Renal cortical epithelial cell (primary cell): ENCODE measurements at regions not wholly inside any gene's neighbourhood (a gene's known extent, or its start where the extent isn't known, plus 50 kb on each side); places are given as distances from the start of the nearest gene placed in this dataset.
"Not testable (repeated sequence)": the region's sequence is repeated elsewhere in the genome, so short reads cannot be mapped to it uniquely, and the experiment has no call there.

Experiments used
- DNase-seq: peaks from one replicate; pipeline ENCODE4 v3.0.0-alpha.2; 2011; ENCODE audit warnings: low read depth

GRCh38 chr2:240254337-240255164, 114.1 kb upstream of the OTOS start:
- no peak for DNase-seq

DNA sequence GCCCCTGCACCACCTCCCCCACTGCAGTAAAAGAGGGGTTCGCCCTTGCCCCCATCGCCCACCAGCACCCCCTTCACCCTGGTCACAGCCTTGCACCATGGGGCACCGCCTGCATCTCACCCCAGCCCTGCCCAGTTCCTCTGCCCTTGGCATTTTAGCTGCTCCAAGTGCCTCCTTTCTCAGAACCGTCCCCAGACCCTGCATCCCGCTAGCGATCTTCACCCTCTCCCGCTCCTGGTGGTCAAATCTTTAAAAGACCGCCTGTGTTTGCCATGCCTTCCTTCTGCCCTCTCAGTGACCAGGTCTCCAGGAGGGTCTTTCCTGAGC, 114.7 kb upstream of the OTOS start:
- no peak for DNase-seq

DNA sequence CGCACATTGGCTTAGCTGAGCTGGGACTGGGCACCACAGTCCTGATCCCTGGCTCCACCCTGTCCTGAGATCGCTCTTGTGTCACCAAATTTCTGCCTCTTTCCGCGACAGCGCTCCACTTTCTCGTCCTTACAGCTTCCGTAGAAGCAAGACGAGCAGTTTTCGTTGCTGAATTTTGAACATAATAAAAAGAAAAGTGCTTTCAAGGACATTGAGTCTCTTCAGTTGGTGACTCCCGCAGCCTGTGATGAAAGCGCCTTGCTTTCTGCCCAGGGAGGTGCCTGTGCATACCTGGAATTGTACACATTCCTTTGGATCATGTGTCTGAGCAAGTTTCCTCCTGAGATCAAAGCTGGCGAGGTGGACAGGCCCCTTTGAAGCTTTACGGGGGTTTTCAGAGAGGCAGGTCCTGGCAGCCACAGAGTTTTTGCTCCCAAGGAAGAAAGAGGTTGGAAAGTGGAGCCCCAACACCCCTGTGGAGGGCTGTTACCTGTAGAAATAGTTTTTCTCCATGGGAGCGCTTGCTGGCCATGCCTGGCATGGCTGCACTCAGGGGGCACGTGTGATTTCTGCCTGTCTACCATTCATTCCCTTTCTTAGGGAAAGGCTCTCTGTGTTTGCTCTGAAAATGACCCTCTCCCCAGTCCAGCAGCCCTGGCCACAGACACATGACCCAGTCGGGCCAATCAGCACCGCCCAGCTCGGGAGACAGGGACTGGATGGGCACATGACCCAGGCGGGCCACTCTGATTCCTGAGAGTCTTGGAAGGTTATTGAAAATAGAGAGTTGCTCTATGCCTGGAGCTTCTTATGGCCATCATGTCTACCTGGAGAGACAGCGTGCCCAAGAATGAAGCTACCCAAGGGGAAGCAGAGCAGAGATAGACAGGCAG, 115.6 kb upstream of the OTOS start:
- DNase-seq = peak; percentile 88

- DNase-seq = no peak
Observed at GRCh38 chr2:240256704-240257637, 116.5 kb upstream of the OTOS start.

GRCh38 chr2:240257940-240258580, 117.6 kb upstream of the OTOS start:
- DNase-seq = no peak

GRCh38 chr2:240258685-240259084, 118.2 kb upstream of the OTOS start:
- no peak for DNase-seq

DNA sequence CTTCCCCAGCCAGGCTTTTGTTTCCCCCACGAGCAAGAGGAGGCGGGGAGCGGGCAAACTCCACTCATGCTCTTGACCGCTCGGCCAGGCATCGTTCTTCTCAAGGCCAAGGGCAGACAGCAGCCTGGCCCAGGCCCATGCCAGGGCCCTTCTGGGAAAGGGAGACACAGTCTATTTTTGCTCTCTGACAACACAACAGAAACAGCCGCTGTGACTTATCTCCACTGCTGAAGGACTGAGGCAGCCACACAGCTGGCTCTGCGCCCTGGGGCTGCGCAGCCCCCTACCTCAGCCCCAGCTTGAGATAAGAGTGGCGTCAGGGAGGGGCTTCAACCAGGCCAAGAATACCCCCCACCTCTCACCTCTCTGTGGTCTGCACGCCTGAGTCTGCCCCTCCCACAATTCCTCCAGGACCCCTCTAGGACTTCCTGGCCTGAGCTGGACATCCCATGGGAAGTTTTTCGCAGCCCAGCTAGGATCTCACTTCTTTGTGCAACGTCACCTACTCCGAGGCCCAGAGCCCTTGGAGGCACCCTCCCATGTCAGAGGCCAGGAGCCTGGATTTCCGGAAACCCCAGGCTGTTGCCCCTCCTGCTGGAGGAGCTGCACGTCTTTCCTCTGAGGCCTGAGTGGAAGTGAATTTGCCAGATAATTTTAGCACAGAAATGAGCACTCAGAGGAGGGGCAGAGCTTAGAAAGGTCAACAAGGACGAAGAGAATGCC, 118.9 kb upstream of the OTOS start:
- DNase-seq = no peak

DNA sequence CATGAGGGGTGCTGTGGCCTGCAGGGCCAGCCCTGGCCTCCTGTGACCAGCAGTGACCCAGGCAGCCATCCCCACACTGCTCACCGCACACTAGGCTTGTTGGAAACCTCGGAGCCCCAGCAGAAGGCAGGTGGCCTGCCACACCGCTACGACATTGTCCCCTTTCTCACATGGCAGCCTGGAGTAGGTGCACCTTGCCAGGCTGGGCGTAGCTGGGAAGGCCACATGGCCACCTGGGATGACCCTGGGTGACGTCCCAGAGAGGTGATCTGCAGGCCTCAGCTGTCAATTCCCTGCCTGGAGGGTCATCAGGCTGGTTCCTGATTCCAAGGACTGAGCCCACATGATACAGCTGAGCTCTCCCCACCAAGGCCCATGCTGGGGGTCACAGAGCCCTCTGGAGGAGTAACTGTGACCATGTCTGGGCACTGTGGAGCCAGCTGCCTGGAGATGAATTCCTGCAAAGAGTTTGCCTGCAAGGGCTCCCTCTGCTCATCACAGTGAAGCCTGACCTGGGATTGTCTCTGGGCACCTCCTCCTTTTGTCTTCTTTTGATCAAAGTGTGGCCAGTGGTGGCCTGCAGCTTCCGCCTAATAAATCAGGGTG, 119.6 kb upstream of the OTOS start:
- no peak for DNase-seq

GRCh38 chr2:240260664-240261063, 120.2 kb upstream of the OTOS start:
- no peak for DNase-seq

DNA sequence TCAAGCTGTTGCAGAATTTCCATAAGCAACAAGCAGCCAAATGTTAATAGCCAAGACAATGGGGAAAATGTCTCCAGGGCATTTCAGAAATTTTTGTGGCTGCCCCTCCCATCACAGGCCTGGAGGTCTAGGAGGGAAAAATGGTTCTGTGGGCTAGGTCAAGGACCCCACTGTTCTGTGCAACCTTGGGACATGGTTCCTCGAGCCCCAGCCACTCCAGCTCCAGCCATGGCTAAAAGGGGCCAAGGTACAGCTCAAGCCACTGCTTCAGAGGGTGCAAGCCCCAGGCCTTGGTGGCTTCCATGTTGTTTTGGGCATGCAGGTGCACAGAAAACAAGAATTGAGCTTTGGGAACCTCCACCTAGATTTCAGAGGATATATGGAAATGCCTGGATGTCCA, 122.1 kb upstream of the OTOS start:
- not testable (repeated sequence) for DNase-seq

DNA sequence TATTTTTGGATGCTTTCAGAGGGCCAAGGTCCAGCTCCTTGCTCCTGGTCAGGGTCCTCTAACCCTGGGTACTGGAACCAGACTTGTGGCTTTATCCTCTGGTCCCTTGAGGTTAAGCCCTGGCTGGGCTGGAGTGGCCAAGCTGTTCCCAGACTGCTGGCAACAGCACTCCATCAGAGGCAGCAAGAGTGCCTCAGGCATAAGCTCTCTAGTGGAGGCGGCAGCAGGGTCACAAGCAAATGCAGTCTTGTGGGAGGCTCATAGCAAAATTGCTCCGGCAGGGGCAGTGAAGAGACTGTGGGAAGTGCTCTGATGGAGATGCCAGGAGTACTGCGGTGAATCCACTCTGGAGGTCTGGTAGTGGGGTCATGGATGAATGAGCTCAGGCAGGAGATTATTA, 128.9 kb upstream of the OTOS start:
- peak; percentile 57 for DNase-seq

DNA sequence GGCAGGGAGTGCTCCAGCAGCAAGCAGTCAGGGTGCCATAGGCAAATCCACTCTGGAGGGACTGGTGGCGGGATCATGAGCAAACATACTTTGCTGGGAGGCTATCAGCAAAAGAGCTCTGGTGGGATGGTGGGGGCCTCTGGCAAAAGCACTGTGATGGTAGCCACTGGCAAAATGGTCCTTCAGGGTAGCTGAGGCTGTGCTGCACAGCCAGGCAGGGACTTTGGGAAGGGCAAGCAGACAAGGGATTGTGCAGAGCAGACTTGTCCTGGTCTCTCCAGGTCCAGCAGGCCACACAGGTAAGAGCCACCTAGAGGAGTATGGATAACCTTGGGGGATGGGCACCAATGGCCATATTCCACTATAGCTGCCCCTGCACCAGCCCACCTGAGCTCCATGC, 129.4 kb upstream of the OTOS start:
- no peak for DNase-seq

DNA sequence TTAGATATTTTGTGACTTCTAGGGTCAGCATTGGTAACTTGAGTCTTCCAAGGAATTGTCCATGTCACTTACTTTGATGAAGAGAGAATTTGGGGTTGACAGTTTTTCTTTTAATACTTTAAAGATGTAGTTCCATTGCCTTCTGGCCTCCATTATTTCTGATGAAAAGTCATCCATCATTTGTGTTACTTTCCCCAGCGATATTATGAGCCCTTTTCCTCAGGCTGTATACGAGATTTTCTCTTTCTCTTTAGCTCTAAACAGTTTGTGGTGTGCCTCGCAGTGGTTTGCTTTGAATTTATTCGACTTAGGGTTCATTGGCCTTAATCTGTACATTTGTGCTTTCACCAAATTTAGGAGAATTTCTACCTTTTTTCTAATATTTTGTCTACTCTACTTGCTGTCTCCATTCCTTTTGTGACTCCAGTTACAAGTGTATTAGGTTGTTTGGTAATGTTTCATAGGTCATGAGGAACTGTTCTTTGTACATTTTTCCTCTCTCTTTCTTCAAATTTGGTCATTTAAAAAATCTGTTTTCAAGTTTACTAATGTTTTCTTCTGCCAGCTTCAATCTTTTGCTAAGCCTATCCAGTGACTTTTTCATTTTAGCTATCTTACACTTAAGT, 131.4 kb upstream of the OTOS start:
- DNase-seq = no peak

DNA sequence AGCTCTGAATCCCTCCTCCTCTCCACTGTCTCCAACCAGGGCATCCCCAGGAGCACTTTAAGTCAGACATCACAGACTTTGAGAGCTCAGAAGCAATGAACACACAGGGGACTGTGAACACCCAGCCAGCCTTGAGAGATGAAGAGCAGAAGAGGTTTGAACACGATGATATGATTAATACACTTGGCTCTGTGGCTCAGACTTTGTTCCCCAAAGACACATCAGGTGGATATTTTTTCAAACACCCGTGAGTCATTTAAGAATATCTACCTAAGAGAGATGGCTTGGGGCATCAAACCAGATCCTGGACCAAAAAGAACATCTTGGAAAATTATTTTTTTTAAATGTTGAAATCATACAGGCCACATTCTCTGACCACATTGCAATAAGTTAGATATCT, 134.9 kb upstream of the OTOS start:
- DNase-seq = no peak

DNA sequence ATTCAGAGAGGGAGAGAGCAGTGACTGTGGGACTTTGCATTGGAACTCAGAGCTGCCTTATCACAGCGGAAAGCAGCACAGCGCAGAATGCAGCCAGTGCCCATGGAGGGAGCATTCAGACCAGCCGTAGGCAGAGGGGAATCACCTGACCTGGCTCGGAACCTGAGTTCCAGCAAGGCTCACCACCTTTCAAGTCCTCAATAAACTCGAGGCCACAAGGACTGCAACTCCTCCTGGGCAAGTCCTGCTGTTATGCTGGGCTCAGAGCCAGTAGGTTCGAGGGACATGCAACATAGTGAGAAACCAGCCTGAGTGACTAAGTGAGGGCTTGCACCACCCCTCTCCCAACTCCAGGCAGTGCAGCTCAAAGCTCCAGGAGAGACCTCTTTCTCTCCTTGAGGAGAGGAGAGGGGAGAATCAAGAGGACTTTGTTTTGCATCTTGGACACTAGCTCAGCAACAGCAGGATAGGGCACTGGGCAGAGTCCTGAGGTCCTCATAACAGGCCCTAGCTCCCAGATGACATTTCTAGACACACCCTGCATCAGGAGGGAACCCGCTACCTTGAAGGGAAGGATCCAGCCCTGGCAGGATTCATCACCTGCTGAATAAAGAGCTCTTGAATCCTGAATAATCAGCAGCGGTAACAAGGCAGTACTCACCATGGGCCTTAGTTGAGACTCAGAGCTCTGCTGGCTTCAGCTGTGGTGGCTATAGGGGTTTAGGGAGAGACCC, 136.8 kb upstream of the OTOS start:
- DNase-seq = peak; percentile 79

DNA sequence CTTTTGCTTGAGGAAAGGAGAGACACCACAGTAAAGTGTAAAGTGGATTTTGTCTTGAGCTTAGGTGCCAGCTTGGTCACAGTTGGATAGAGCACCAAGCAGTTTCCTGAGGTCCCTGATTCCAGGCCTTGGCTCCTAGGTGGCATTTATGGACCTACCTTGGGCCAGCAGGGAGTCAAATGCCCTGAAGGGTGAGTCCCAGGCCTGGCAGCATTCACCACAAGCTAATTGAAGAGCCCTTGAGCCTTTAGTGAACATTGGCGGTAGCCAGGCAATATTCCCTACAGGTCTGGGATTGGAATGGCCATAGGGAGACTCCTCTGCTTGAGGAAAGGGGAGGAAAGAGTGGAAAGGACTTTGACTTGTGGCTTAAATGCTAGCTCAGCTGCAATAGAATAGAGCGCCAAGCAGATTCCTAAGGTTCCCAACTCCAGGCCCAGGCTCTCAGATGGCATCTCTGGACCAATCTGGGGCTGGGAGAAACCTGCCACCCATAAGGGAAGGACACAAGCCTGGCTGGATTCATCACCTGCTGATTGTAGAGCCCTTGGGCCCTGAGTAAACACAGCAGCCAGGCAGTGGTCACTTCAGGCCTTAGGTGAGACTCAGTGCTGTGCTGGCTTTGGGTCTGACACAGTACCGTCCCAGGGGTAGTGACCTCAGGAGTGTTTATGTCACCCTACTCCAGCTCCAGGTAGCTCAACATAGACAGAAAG, 137.5 kb upstream of the OTOS start:
- DNase-seq = no peak

DNA sequence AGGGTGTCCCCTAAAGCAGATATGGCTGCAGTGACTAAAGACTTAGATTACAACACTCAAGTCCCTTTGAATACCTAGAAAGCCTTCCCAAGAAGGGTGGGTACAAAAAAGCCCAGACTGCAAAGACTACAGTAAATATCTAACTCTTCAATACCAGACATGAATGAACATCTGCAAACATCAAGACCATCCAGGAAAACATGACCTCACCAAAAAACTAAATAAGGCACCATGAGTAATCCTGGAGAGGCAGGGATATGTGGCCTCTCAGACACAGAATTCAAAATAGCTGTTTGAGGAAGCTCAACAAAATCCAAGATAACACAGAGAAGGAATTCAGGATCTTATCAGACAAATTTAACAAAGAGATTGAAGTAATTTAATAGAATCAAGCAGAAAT, 138.2 kb upstream of the OTOS start:
- DNase-seq = no peak

- DNase-seq = no peak
Observed at GRCh38 chr2:240280621-240281020, 140.2 kb upstream of the OTOS start.
